GM21390 (cell line): ENCODE measurements at regions not wholly inside any gene's neighbourhood (a gene's known extent, or its start where the extent isn't known, plus 50 kb on each side); places are given as distances from the start of the nearest gene placed in this dataset.

Experiments
- ATAC-seq: cut with Tn5 transposase; IDR thresholded peaks from one replicate; pipeline ENCODE4 v1.9.1; 2021; ENCODE audit not compliant: unreplicated experiment

DNA sequence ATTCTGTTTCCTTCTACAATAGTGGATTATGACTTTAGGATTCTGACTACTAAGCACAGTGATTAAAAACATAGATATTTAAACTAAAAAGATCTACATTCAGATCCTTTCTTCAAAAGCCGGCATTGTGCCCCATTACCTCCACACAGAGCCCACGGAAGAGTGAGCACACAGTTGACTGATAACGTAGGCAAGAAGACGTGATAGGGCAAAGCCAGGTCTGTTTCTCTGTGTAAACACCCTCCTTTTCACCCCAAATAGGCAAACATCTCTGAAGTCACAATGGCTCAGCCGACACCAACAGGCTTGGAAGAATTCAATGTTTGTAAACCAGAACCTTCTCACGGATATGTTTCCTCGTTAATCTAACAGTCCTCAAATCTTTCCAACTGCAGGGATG lies 302.9 kb downstream of the CMPK2 start:
- no peak for ATAC-seq

DNA sequence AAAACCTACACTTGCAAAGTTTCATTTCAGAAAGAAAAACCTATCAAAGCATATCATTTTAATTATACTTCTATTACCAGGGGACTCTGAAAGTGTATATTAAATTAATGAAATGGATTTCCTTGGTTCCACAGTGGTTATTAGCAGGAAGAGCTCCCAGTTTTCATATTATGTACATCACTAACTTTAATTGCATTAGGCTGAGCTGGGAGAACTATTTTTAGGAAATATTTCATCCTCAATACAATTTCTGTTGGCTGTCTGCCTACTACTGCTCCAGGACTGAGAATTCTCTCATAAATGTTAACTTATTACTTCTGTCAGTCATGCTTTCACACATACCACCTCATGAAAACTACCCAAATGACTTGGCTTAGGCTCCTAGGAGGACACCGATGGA lies 301.4 kb downstream of the CMPK2 start:
- no peak for ATAC-seq

DNA sequence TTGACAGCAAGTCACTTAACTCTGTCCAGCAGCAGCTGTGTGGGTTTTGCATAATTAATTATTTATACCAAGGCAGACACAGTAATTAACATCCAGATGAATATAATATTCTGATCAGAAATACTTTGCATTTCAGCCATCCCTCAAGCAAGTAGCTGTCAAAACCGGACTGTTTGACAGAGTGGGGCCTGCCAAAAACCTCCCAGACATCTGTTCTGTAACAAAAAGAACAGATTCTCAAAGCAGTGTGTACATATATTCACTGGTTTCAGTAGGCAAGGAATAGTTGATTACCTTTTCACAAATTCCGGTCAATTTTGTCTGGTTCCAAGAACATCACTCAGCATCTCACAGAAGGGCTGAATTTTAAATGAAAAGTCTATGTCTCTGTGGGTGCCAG lies 291.6 kb downstream of the CMPK2 start:
- ATAC-seq = no peak

DNA sequence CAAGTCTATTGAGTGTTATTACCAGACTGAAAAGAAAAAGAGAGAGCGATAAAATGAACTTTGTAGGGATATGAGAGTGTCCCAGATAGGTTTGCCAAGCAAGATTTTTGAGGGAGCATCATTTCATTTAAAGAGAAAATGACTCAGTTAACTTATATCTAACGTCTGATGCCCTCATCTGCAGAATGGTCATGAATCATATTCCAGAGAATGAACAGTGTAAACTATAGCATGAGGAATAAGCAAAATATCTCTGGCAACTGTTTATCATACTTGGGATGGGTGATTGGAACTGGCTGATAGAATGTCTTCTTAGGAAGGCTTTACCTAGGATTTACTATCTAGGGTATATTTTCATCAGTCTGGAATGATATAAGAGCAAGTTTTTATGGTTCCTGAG lies 289.4 kb downstream of the CMPK2 start:
- no peak for ATAC-seq

DNA sequence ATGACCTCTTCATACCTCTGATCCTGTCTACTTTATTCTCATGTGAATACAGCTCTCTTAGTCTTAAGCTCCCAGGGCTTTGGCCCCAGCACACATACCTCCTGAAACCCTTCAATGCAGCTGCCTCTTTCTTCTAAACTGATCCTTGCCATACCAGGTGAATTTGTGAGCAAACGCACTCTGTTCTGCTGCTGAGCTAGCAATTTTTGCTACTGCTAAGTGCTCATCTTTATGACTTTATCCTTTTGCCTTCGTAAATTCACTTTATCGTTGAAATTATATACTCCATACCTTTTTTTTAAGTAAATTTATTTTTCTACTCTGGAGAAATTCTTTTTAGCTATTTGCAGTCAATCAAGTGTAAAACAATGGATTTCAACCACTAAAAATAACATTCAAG lies 287.7 kb downstream of the CMPK2 start:
- ATAC-seq = no peak

DNA sequence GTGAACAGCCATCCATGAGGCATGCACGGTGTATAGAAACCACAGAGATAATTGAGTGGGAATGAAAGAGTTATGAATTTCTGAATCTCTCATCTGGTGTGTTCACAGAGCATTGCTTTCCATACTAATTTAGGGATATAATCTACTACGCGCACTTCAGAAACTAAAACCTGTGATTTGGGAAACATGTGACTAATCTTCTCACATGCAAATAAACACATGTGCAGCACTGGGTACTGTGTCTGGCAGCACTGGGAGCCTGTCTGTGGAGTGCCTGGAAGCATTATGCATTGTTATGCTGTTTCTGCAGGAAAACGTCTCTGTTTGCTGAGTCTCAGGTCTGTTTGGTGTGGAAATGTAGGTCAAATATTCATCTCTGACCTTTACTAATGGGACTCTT lies 287.3 kb downstream of the CMPK2 start:
- no peak for ATAC-seq

DNA sequence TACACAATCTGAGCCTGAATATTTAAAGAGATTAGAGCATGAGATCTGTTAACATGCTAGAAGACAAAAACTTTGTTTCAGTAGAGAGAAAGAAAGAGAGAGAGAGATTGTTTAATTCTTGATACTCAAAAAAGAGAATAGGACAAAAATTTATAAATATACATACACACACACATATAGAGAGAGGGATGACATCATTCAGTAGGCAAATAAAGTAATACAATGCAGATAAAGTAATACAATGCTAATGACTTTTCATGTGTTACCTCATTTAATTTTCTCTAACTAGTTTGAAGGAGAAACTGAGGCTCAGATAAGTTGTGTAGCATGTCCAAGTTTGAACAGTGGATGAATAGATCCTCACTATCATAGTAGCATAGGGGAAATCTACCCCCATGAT lies 286.4 kb downstream of the CMPK2 start:
- no peak for ATAC-seq

DNA sequence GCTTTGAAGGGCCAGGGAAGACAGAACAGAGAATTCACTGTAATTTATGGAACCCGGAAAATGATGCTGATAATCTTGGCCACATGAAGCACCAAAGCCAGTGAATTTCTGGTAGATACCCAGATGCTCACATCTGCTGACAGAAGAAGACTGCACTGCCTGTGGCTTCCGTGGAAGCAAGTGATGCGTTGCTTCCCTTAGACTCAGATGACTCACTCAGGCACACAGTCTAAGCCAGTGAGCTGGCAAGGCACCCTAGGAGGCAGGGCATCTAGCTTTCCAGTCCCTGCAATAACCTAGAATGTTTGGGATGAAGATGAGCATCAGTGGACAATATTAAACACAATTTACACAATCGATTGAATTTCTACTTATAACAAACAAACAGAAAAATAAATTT lies 284.7 kb downstream of the CMPK2 start:
- ATAC-seq = no peak

DNA sequence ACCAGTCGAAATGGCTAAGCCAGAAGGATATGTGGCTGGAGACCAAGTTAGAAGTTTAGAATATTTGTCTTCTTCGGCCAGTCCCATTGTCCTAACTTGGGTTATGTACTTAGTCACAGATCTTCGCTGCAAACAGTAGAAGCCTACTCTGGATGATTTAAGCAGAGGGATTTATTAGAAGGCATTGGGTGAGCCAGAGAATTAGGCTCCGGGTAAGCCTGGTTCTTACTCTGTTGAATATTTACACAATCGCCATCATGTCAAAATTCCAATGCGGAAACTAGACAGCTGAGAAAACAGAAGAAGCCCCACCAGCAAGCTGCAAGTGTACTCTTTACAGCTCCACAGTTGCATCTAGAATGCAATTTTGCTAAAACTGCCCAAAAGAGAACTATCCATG lies 276.6 kb downstream of the CMPK2 start:
- ATAC-seq = no peak

DNA sequence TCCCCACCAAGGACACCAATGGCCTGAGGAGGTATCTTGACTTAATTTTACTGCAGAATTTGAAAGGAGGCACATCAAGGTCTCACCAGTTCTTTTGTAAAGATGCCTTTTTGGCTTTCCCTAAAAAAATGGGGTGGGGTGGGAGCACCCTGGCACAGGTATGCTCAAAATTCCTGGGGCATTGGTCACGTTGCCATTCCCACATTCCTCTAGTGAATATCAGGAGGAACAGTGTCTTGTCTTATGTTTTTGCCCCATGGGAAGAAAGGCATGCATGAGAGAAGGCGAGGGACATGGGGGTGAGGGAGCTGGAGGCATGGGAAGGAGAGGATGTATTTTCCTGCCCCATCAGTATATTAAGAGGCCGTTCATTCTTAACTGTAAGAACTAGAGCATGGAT lies 275.3 kb downstream of the CMPK2 start:
- ATAC-seq = no peak

DNA sequence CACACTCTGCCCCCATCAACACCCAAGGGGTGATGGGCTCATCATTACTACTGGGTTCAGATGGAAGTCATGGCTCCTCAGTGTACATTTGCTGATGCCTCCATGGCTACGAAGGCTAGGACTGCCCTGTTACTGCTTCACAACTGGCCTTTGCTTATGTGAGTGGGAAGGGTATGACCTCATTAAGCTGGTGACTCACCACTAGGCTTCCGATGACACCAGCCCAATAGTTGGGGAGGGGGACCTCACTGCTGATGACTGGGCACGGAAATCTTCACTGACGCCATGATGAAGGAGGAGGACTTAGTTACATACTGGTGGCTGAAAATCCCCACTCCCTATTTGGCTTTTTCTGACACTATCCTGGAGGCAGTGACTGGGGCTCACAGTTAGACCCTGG lies 263.2 kb downstream of the CMPK2 start:
- no peak for ATAC-seq

DNA sequence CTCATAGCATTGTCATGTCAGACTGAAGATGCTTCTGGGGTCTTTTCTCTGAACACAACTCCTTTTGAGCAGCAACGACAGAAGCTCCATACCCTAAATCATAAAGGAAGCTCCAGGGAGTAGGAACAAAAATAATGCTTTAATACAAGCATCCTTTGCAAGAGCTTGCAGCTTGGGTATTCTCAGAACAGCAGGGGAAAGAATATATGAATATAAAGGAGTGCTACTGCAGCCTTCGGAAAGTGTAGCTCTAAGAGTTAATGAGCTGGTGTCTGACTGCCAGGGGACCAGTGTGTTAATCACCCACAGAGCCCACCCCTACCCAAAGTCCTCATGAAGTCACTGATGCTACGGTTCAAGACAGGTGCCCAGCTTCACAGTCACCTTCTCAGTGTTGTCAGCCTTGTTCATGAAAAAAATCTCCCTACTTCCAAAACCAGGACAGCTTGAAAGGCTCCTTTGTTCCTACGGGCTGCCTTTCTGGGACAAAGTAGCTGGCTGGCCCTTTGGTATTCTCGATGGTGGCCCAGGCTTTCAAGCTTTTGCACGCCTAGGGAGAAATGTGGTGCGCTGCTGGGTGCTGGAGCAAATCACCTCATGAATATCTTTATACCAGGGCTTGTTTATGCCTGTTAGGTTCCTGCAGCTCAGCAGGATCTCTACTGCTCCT lies 259.7 kb downstream of the CMPK2 start:
- ATAC-seq = no peak

DNA sequence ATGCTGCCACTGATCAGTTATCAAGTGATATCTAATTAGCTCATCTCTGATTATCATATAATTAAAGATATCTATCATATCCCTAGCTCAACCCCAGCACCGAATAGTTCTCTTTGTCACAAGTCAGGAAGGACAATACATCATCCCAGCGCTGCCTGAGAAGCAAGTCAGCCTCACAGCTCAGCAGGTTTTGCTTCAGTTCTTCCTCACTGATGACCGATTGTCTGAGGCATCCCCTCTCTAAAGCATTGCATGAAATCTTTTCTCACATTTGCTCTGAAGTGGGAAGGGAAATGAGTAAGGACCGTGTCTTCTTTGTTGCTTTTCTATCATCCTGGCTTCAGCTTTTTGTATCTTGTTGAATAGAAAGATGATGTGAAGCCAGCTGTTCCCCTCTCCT lies 247.9 kb downstream of the CMPK2 start:
- ATAC-seq = no peak

DNA sequence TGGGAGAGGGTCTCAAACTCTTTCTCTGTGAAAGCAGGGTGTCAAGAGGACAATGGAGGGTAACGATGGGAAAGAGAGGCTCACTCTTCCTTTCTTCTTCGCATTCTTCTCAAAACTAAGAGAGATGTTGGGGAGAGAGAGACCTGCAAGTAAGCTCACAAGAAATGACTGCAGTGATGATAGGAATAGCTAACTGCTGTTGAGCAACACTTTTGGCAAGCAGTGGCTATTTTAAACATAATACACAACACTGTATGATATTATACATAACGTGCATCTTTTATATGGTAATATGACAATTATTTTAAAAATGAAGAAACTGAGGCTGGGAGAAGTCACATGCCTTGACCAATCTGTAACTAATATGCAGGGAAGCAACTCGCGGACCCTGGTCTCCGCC lies 247.5 kb downstream of the CMPK2 start:
- ATAC-seq = no peak

DNA sequence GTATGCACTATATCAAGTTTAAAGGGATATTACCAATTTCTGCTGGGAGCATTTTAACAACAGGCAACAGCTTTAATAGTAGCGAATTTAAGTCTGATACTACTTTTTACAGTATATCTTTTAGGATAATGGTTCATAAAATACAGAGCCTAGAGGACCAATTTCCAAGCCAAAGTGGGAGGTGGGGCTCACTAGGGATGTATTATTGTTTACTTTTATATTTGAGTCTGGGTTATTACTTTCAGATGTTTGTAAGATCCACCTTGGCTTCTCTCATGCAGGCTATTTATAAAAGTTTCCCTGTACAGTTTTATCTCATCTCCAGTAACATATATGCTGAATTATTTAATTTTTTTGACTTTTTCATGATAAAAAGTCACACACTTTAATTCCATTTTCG lies 242.0 kb downstream of the CMPK2 start:
- no peak for ATAC-seq

DNA sequence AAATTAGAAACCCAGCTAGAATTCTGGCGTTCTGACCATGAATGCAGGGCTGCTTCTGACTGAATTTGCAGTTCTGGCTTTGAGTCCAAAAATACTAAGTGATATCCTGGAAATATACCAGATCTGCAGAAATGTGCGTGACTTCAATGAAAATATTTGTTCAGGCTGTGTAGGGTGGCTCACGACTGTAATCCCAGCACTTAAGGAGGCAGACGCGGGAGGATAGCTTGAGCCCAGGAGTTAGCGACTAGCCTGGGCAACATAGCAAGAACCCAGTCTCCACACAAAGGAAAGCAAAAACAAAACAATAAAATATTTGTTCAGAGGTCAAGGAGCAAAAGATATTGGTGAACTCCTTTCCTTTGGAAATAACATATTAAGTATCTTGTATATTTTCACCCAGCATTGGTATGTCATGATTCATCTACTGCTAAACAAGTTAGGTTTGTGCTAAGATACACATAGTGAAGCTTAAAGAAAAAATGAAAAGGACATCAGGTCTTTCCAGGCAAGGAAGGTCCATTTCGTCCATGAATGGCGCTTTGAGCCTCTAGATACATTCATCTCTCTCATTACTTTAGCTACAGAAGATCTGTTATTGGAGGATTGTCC lies 239.2 kb downstream of the CMPK2 start:
- ATAC-seq = no peak

DNA sequence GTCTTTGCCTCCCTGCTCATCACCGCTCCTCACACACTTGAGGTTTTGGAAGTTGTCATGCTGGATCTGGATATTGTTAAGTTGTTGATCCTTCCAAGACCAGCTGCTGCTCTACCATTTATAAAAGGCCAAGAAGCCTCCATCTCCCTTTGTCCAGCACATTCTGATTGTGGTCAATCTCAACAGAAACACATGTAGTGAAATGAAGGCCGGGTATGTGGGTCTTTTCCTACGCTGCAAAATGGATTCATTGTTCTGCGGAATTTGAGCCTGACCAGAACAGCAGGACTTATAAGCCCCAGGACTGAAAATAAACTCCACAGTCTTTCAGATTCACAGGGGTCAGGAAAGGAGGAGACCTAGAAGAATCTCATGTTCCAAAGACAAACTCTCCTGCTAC lies 238.4 kb downstream of the CMPK2 start:
- no peak for ATAC-seq

DNA sequence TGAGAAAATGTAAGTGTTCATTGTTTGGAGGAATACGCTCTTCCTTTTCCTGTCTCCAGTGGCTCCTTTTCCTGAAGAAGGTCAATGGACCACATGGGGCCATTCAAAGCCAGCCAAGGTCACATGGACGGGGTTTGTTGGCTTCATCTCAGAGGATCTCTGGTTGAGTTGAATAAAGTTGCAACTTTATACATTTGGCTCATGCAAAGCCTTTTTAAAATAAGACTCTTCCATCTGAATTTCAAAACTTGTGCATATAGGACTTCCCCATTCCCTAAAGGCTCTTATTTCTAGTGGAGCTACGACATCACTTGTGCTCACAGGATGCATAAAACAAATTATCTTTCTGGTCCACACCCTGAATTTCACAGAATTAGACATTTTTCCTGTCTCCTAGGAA lies 235.5 kb downstream of the CMPK2 start:
- no peak for ATAC-seq

DNA sequence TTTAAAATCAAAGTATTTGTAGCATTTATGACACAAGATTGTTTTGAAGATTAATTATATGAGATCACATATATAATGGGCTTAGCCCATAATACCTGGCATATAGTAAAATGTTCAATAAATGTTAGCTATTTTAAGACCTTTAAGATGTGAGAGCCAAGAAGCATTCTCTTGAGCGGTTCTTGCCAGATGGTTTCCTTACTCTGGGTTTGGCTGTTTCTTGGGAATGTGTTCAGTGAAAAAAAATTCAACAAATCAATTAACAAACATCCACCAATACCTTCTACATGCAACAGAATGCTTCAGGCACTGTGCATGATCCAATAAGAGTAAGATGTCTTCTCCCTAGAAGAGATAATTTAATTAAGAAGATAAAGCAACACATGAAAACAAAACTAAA lies 230.4 kb downstream of the CMPK2 start:
- ATAC-seq = no peak

DNA sequence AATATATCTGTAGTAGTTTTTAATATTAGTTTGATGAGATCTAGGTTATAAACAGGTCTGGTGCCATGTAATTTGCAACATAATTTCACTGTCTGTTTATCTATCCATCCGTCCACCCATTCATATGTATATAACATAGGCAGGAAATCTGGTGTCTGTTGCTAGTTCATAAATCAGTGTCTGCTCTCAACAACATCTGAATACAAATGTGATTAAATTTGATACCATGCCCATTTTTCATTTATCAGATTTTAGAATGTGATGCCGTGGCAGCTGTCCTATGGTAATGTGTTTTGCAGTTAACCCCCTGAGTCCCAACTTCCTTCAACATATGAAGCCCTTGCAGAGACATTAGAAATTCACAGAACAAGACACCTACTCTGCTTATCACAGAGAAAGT lies 228.4 kb downstream of the CMPK2 start:
- no peak for ATAC-seq

DNA sequence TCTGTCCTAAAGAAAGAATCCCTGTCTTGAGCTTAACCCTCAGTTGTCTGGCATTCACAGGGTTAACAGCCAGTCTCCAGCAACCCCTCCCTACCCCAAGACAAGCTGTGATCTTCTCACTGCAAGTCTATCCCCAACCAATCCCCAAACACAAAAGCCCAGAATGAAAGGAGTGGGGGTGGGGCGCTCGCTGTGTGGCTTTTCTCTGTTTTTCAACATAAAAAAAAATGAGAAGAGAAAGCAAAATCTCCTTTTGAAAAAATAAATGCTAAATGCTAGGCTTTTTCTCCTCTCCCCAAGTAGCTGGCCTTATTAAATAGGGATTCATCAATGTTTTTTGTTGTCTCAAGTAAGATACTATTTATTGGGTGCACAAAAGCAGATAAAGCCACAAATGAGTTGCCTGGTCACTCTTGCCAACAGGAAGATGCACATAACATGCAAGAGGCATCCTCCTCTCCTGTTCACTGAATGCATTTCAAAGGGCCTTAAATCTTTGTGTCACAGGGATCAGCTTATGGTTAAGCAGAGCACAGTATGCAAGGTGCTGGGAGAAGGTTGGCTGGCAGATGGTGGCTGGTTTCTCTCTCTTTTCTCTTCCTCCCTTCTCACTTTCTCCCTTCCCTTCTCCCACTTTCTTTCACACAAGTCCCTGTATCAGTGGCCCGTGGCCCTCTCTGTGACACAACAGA lies 225.6 kb downstream of the CMPK2 start:
- no peak for ATAC-seq

DNA sequence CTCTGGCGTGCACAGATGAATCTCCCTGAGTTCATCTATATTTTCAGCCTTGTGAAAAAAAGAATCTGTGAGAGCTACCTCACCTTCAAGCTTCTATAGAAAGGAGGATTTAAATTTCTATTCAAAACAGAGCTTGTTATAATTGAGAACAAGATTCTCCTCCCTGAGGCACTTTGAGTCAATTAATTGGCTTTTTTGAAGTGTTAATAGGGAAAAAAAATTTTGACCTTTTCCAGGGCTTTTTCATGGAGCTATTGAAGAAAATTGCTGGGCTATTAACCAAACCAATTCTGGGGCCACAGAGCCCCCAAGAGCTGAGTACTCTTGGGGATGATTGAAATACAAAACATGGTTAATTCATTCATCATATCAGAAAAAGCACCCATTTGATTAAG lies 225.1 kb downstream of the CMPK2 start:
- ATAC-seq = no peak

DNA sequence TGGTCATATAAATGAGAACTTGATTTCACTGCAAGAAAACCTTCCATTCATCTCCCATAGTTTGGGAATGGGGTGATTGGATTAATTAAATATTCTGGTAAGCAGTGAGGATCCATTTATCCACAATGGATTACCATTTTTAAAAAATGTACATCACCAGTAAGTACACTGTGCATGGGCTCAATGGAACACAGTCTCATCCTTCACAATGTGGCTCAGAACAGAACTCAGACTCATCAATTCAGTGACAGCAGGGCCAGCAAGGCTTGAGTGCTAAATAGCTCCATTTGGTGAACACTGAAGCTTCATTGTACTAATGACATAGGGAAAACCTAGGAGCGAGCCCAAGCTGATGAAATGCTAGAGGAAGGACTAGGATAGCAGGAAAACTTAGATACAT lies 223.8 kb downstream of the CMPK2 start:
- no peak for ATAC-seq
